ENCODE measurements at regions not wholly inside any gene's neighbourhood (a gene's known extent, or its start where the extent isn't known, plus 50 kb on each side); places are given as distances from the start of the nearest gene placed in this dataset.

- no peak overlapping the region for H3K4me3 ChIP-seq
- no peaks in the 10 kb centered on the region for H3K27me3 ChIP-seq
- intact Hi-C loops (cut with DNase I) = no loop called here
- H3K9me3 ChIP-seq = no peaks in the 10 kb centered on the region
- H3K36me3 ChIP-seq = no peaks in the 10 kb centered on the region
- no peak for TF ChIP-seq CTCF (IDR thresholded peaks at IDR 0.05)
- no peaks in the 10 kb centered on the region for H3K4me1 ChIP-seq
- no peak overlapping the region for H3K27ac ChIP-seq
- no peak for DNase-seq (ENCODE audit: low spot score in 2 of 2)
Measured at GRCh38 chr3:24850245-24850644, 355.6 kb upstream of the THRB start.

GRCh38 chr3:24853685-24854490 lies 359.2 kb upstream of the THRB start:
- no peak for DNase-seq (ENCODE audit: low spot score in 2 of 2)
- Histone ChIP-seq H3K27me3 (no peaks in the 10 kb centered on the region), H3K4me1 (no peaks in the 10 kb centered on the region), H3K36me3 (no peaks in the 10 kb centered on the region), H3K4me3 (no peak overlapping the region), H3K27ac (no peak overlapping the region), H3K9me3 (no peaks in the 10 kb centered on the region)
- no peak for TF ChIP-seq CTCF (IDR thresholded peaks at IDR 0.05)
- intact Hi-C loops (cut with DNase I) = no loop called here

GRCh38 chr3:24854748-24855147 lies 360.1 kb upstream of the THRB start:
- DNase-seq (ENCODE audit: low spot score in 2 of 2) = no peak
- no peaks in the 10 kb centered on the region for H3K27me3 ChIP-seq
- no peaks in the 10 kb centered on the region for H3K9me3 ChIP-seq
- intact Hi-C loops (cut with DNase I) = no loop called here
- H3K4me1 ChIP-seq = no peaks in the 10 kb centered on the region
- H3K27ac ChIP-seq = no peak overlapping the region
- H3K36me3 ChIP-seq = no peaks in the 10 kb centered on the region
- H3K4me3 ChIP-seq = no peak overlapping the region
- TF ChIP-seq CTCF (IDR thresholded peaks at IDR 0.05) = no peak

GRCh38 chr3:24857945-24858344 lies 363.3 kb upstream of the THRB start:
- no peak for DNase-seq (ENCODE audit: low spot score in 2 of 2)
- H3K4me1 ChIP-seq = no peaks in the 10 kb centered on the region
- no peak overlapping the region for H3K27ac ChIP-seq
- no peak for TF ChIP-seq CTCF (IDR thresholded peaks at IDR 0.05)
- H3K4me3 ChIP-seq = no peak overlapping the region
- no peaks in the 10 kb centered on the region for H3K9me3 ChIP-seq
- no peaks in the 10 kb centered on the region for H3K27me3 ChIP-seq
- intact Hi-C loops (cut with DNase I) = no loop called here
- no peaks in the 10 kb centered on the region for H3K36me3 ChIP-seq

- H3K27ac ChIP-seq = no peak overlapping the region
- intact Hi-C loops (cut with DNase I) = no loop called here
- H3K4me3 ChIP-seq = no peak overlapping the region
- no peak for TF ChIP-seq CTCF (IDR thresholded peaks at IDR 0.05)
- DNase-seq (ENCODE audit: low spot score in 2 of 2) = no peak
- H3K27me3 ChIP-seq = no peaks in the 10 kb centered on the region
- H3K4me1 ChIP-seq = no peaks in the 10 kb centered on the region
- H3K36me3 ChIP-seq = no peaks in the 10 kb centered on the region
- no peaks in the 10 kb centered on the region for H3K9me3 ChIP-seq
Measured at GRCh38 chr3:24863215-24863614, 368.6 kb upstream of the THRB start.

Data from ascending aorta (tissue), 2 donors.